GM12878 (cell line): ENCODE measurements at regions not wholly inside any gene's neighbourhood (a gene's known extent, or its start where the extent isn't known, plus 50 kb on each side); places are given as distances from the start of the nearest gene placed in this dataset.

Experiments used
- ATAC-seq: fragments of 200-7000 bp; cut with Tn5 transposase; 3 replicates; pipeline ENCODE4 v1.9.1; 2020; ENCODE audit warnings: mild to moderate bottlenecking, moderate library complexity
- BruUV-seq: library from RNA; stranded (reverse); fragments of 400-500 nt; replicated peaks from 2 replicates; lab custom pipeline; 2021; lab: Mats Ljungman, UMichigan
- CTCF ChIA-PET: fragments of 300-600 bp; sonication (Branson Sonifier 250); formaldehyde crosslinking; extraction: SDS; loops from one replicate; lab custom pipeline; 2021; ENCODE audit warnings: inconsistent platforms; lab: Yijun Ruan, JAX
- POLR2A ChIA-PET: fragments of 350-600 bp; formaldehyde crosslinking; extraction: SDS; loops from one replicate; lab custom pipeline; 2021; ENCODE audit warnings: inconsistent platforms; lab: Charles Lee
- RAD21 ChIA-PET: fragments of 300-600 bp; sonication (Branson Sonifier 250); formaldehyde crosslinking; loops from one replicate; lab custom pipeline; 2023; ENCODE audit warnings: antibody characterized with exemption; ENCODE audit not compliant: unreplicated experiment; lab: Charles Lee
- SMC1A ChIA-PET: fragments of 300-600 bp; sonication (Branson Sonifier 250); formaldehyde crosslinking; loops from one replicate; lab custom pipeline; 2023; ENCODE audit not compliant: unreplicated experiment, uncharacterized antibody; lab: Charles Lee
- DNase-seq: peaks from one replicate; pipeline ENCODE4 v3.0.0-alpha.2; 2011; ENCODE audit warnings: low read depth, low spot score
- FAIRE-seq: peaks from 3 replicates; lab custom pipeline; 2011; peaks lifted over from hg19 to GRCh38; lab: Jason Lieb, UNC
- H2AFZ ChIP-seq: 2 replicates; pipeline ENCODE4 v1.6.0; 2011; ENCODE audit warnings: low read depth, low read length, control low read depth; ENCODE audit not compliant: control insufficient read depth
- H3K27ac ChIP-seq: 2 replicates; pipeline ENCODE4 v1.5.1; 2011; ENCODE audit warnings: control low read depth; ENCODE audit not compliant: control insufficient read depth, insufficient read depth
- H3K27me3 ChIP-seq, 2 experiments: replicated peaks in 1 of 2; 2 replicates each; pipeline versions ENCODE4 v1.6.0 to v1.6.1; 2011; ENCODE audit warnings: low read length in 1 of 2; ENCODE audit not compliant: control insufficient read depth in 2 of 2, insufficient read depth in 2 of 2
- H3K36me3 ChIP-seq, 2 experiments: 2 replicates each; pipeline ENCODE4 v1.5.1; 2011; ENCODE audit warnings: low read length in 1 of 2; ENCODE audit not compliant: control insufficient read depth in 2 of 2, insufficient read depth in 2 of 2
- H3K4me1 ChIP-seq: 2 replicates; pipeline ENCODE4 v1.6.1; 2011; ENCODE audit warnings: mild to moderate bottlenecking, low read length, moderate library complexity, mixed read lengths; ENCODE audit not compliant: control insufficient read depth, insufficient read depth
- H3K4me2 ChIP-seq: 2 replicates; pipeline ENCODE4 v1.6.0; 2011; ENCODE audit warnings: control low read depth; ENCODE audit not compliant: control insufficient read depth, insufficient read depth
- H3K4me3 ChIP-seq: fragments of 200-600 bp; sonication (generic); 2 replicates; pipeline ENCODE4 v1.5.1; 2016
- H3K79me2 ChIP-seq: 2 replicates; pipeline ENCODE4 v1.6.0; 2011; ENCODE audit warnings: low read length; ENCODE audit not compliant: control insufficient read depth, insufficient read depth
- H3K9ac ChIP-seq: 2 replicates; pipeline ENCODE4 v1.8.0; 2011; ENCODE audit warnings: low read length, control low read depth, mixed read lengths; ENCODE audit not compliant: control insufficient read depth, insufficient read depth
- H3K9me3 ChIP-seq: replicated peaks from 3 replicates; pipeline ENCODE4 v1.5.1; 2011; ENCODE audit warnings: mild to moderate bottlenecking, low read length; ENCODE audit not compliant: control insufficient read depth, insufficient read depth
- H4K20me1 ChIP-seq: 2 replicates; pipeline ENCODE4 v1.6.0; 2011; ENCODE audit not compliant: control insufficient read depth, insufficient read depth
- BHLHE40 ChIP-seq, 2 experiments: fragments of 450-650 bp in 1 of 2; IDR thresholded peaks; 2 replicates each; pipeline ENCODE4 v1.6.1; 2011 to 2017; ENCODE audit warnings: low read depth in 2 of 2, borderline replicate concordance in 1 of 2, improper control_type of control experiment in 1 of 2, low read length in 1 of 2, mild to moderate bottlenecking in 1 of 2
- CREB1 ChIP-seq: IDR thresholded peaks from 2 replicates; pipeline ENCODE4 v1.6.1; 2012; ENCODE audit warnings: low read depth, mild to moderate bottlenecking, inconsistent platforms
- E2F4 ChIP-seq: IDR thresholded peaks from 2 replicates; pipeline ENCODE4 v1.6.1; 2012; ENCODE audit warnings: low read depth, low read length, improper control_type of control experiment
- FOXK2 ChIP-seq: fragments of 450-650 bp; IDR thresholded peaks from 2 replicates; pipeline ENCODE4 v1.6.1; 2017; ENCODE audit warnings: mild to moderate bottlenecking, moderate library complexity
- HDAC6 ChIP-seq: fragments of 200-600 bp; sonication (generic); IDR thresholded peaks from one replicate; pipeline ENCODE4 v1.8.0; 2017; ENCODE audit warnings: antibody characterized with exemption; ENCODE audit not compliant: unreplicated experiment
- KAT2A ChIP-seq: conservative IDR thresholded peaks from 2 replicates; pipeline ENCODE4 v1.6.1; 2011; ENCODE audit warnings: low read depth, low read length; ENCODE audit not compliant: control insufficient read depth
- NFIC ChIP-seq: IDR thresholded peaks from 2 replicates; pipeline ENCODE4 v1.6.1; 2012; ENCODE audit warnings: low read depth, mild to moderate bottlenecking, inconsistent platforms, low read length, moderate library complexity
- NKRF ChIP-seq: fragments of 450-650 bp; conservative IDR thresholded peaks from 2 replicates; pipeline ENCODE4 v1.6.1; 2017; ENCODE audit warnings: mild to moderate bottlenecking, moderate library complexity
- RAD51 ChIP-seq: fragments of 450-650 bp; IDR thresholded peaks from 2 replicates; pipeline ENCODE4 v1.6.1; 2016; ENCODE audit warnings: moderate library complexity, mild to moderate bottlenecking, inconsistent platforms
- SIN3A ChIP-seq: IDR thresholded peaks from 2 replicates; pipeline ENCODE4 v1.6.1; 2012; ENCODE audit warnings: low read depth, low read length, improper control_type of control experiment
- SRF ChIP-seq, 2 experiments: IDR thresholded peaks; 2 replicates each; pipeline ENCODE4 v1.6.1; 2011; ENCODE audit warnings: low read depth in 2 of 2, low read length in 2 of 2, mild to moderate bottlenecking in 1 of 2, moderate library complexity in 1 of 2
- ZNF592 ChIP-seq: fragments of 450-650 bp; IDR thresholded peaks from 2 replicates; pipeline ENCODE4 v1.6.1; 2017; ENCODE audit warnings: mild to moderate bottlenecking, moderate library complexity
- ZZZ3 ChIP-seq: IDR thresholded peaks from 2 replicates; pipeline ENCODE4 v1.6.1; 2011; ENCODE audit warnings: low read depth; ENCODE audit not compliant: control insufficient read depth, insufficient read length
- WGBS: methylation state at CpG from one replicate; pipeline ENCODE4 v1.1.6; 2016; ENCODE audit warnings: low lambda C conversion rate; ENCODE audit not compliant: insufficient replicate concordance, insufficient coverage; ENCODE audit errors: missing lambda C conversion rate; 5-methylcytosine and 5-hydroxymethylcytosine counted together
- in situ Hi-C: fragments of 300-500 bp; cut with MboI; formaldehyde crosslinking; loops from 9 replicates; pipeline ENCODE4 v1.14.3; 2018; ENCODE audit warnings: mixed read lengths
- intact Hi-C: fragments of 100-400 bp; cut with micrococcal nuclease; formaldehyde crosslinking; loops from one replicate; pipeline ENCODE4 v1.14.2; 2022; ENCODE audit not compliant: unreplicated experiment

GRCh38 chr5:38059876-38060275 lies 198.5 kb upstream of the EGFLAM start:
- FAIRE-seq, result no peak
- no peak overlapping the region for H3K27ac ChIP-seq
- CTCF ChIA-PET, result no interaction called here
- intact Hi-C loops (no loop called here), in situ Hi-C loops (no loop called here)
- no peak for ATAC-seq
- no peaks in the 10 kb centered on the region for H3K36me3 ChIP-seq
- no peaks in the 10 kb centered on the region for H3K79me2 ChIP-seq
- H3K9ac ChIP-seq, result no peak overlapping the region
- no peak overlapping the region for H2AFZ ChIP-seq
- SMC1A ChIA-PET, result interaction anchor here (1.1 kb wide), 1 partner anchor 10 kb away, joined by 3 read pairs; no protein-coding TSS in a partner anchor
- H4K20me1 ChIP-seq, result no peaks in the 10 kb centered on the region
- TF ChIP-seq KAT2A (no peak), FOXK2 (no peak), NFIC (no peak), ZNF592 (no peak), RAD51 (no peak), SIN3A (no peak), E2F4 (no peak), NKRF (no peak), CREB1 (no peak), SRF (IDR thresholded peaks at IDR 0.05; ENCODE audit: low read depth in 2 of 2, low read length in 2 of 2) (no peak), ZZZ3 (no peak), BHLHE40 (IDR thresholded peaks at IDR 0.05; ENCODE audit: borderline replicate concordance in 1 of 2, low read depth in 2 of 2, low read length in 1 of 2) (no peak), HDAC6 (no peak)
- 50% methylated on average over 6 of the region's 6 CpGs for WGBS
- no peaks in the 10 kb centered on the region for H3K9me3 ChIP-seq
- no peaks in the 10 kb centered on the region; a peak in 1 of 4 replicates for H3K27me3 ChIP-seq
- RAD21 ChIA-PET, result no interaction called here
- H3K4me3 ChIP-seq, result no peak overlapping the region
- H3K4me2 ChIP-seq, result no peak overlapping the region
- H3K4me1 ChIP-seq, result no peaks in the 10 kb centered on the region
- BruUV-seq, result no TSS peak
- no peak for DNase-seq
- POLR2A ChIA-PET, result no interaction called here
